LHCN-M2 (cell line): ENCODE measurements at regions not wholly inside any gene's neighbourhood (a gene's known extent, or its start where the extent isn't known, plus 50 kb on each side); places are given as distances from the start of the nearest gene placed in this dataset.

Experiments
- DNase-seq: peaks from one replicate; pipeline ENCODE4 v3.0.0-alpha.2; 2012; ENCODE audit warnings: low read depth

DNA sequence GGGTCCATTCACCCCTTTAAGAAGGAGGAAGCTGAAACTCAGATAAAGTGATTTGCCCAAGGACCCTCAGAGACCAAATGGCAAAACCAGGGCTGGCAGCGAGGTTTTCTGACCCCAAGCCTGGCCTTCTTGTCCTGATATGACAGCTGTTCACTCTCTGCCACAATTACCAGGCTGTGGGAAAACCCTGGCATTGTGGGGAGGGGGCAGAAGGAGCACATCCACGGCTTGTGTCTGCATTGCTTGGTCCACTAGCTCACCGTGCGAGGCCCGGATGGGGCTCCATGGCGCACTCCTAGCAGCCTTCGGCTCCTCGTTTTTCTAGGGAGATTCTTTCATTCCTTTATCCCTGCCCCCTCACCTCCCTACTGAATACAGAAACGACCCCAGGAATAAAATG is 143.4 kb upstream of the SIX2 start:
- DNase-seq: no peak

DNA sequence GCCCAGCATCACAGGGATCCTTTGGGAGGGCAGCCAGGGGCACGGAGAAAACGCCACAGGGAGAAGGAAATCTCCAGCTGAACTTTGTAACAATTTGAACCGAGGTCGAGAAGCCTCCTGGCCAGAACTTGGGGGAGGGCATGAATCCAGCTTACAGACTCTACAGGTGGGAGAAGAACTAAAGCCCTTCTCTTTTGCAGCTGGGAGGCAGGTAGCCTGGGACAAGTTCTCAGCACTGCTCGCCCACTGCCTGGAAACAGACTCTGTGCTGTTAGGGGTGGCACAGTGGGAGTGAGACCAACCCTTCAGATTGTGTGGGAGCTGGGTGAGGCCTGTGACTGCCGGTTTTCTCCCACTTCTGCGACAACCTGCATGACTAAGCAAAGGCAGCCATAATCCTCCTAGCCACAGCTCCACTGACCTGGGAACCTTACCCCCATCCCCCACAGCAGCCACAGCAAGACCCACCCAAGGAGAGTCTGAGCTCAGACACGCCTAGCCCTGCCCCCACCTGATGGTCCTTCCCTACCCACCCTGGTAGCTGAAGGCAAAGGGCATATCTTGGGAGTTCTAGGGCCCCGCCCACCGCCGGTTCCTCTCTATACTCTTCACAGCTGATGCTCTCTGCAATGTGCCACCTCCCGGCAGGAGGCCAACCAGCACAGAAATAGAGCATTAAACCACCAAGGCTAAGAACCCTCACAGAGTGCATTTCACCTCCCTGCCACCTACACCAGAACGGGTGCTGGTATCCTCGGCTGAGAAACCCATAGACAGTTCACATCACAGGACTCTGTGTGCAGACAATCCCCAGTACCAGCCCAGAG is 136.0 kb upstream of the SIX2 start:
- no peak for DNase-seq

DNA sequence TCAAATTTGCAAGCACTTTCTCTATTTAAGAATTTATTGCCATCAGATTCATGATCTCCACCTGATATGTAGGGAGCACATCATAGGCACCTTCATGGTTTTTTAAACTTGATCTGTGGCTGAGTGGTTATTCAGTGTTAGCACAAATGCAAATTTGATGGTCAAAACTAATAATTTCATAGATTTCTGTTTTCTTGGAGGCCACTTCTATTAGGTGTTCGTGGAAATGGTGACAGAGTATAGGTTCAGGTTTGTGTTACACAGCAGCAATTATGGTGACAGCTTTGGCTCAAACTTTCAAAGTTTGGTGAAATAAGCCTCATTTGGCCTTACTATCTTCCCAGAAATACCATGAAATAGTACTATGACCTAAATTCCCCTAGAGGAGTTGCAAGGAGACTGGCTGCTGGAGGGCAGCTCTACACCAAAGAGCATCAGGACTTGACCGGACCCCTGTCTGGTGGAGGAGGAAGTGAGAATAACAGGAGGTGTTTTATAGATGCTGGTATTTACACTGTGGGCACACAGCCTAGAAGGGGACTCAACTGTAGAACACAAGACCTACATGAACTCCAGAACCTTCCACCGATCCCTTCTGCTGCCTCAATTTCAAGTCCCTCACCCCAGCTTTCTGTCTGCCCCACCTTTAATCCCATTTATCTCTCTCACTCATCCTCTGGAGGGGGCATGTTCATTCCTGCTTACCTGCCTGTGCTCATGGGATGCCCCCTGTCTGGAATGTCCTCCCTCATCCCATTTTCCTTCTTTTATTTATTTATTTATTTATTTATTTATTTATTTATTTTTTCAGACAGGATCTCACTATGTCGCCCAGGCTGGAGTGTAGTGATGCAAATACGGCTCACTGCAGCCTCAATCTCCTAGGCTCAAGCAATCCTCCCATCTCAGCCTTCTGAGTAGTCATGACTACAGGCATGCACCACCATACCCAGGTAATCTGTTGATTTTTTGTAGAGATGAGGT is 132.9 kb upstream of the SIX2 start:
- DNase-seq: no peak

DNA sequence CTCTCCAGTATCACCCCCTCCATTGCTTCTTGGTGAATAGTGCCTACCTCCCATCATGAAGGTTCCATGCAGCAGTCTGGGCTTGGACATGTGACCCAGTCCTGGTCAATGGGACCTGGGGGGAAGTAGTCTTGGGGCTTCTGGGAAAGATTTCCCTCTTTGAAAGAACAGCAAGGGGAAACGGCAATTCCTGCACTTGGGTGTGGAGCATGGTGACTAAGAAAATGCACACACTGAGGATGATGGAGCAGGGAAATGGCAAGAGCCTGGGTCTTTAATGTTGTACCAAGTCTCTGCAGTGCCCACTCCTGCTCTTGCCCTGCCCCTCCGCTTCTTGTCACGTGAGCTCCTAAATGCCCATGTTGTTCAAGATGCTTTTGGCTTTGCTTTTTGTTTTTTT is 131.4 kb upstream of the SIX2 start:
- no peak for DNase-seq

GRCh38 chr2:45138904-45139303 is 129.7 kb upstream of the SIX2 start:
- no peak for DNase-seq

- no peak for DNase-seq
These were observed 128.9 kb upstream of the SIX2 start for GRCh38 chr2:45137966-45138695.

DNA sequence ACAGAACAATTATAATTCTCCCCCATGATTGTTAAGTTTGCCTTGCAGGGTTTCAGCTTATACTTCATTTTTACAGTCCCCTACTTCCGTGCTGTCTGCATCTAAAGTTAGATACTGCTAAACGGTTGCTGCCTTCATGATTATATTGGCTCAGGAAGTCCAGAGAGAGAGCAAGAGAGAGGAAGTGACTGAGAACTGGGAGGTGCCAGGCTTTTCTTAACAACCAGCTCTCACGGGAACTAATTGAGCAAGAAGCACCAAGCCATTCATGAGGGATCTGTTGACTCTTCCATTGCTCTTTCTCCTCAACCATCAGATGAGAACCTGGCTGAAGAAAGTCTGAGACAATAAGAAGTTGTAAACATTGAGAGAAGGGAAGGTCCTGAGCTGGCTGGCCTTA is 125.5 kb upstream of the SIX2 start:
- DNase-seq: peak; percentile 63

DNA sequence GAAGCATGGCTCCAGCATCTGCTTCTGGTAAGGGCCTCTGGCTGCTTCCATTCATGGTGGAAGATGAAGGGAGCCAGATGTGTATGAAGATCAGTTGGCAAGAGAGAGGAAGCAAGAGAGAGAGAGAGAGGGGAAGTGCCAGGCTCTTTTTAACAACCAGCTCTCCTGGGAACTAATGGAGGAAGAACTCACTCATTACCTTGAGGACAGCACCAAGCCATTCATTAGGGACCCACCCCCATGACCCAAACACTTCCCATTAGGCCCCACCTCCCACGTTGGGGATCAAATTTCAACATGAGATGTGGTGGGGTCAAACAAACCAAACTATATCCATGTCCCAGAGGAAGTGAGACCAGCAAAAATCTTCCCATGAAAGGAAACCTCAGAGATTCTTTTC is 124.8 kb upstream of the SIX2 start:
- peak; percentile 25 for DNase-seq

DNA sequence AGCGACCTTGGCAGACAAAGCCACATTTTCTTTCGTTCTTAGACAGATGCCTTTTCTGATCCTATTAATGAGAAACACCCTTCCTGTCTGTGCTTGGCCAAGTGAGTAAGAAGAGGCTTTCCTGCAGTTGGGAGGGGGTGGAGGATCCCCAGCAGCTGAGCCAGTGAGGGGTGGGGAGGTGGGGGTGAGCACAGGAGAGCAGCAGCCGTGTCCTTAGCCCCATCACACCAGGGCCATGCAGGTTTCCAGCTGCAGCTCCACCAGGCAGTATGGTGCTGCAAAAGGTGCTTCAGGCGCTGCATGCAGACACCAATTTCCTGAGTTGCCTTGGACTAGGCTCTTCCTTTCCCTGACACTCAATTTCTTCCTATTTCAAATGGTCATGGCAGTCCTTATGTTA is 123.3 kb upstream of the SIX2 start:
- DNase-seq: no peak

- peak; percentile 39 for DNase-seq
These were observed 122.3 kb upstream of the SIX2 start for GRCh38 chr2:45131587-45131986.

GRCh38 chr2:45130736-45131135 is 121.5 kb upstream of the SIX2 start:
- no peak for DNase-seq

GRCh38 chr2:45128580-45128997 is 119.3 kb upstream of the SIX2 start:
- peak; percentile 99 for DNase-seq

DNA sequence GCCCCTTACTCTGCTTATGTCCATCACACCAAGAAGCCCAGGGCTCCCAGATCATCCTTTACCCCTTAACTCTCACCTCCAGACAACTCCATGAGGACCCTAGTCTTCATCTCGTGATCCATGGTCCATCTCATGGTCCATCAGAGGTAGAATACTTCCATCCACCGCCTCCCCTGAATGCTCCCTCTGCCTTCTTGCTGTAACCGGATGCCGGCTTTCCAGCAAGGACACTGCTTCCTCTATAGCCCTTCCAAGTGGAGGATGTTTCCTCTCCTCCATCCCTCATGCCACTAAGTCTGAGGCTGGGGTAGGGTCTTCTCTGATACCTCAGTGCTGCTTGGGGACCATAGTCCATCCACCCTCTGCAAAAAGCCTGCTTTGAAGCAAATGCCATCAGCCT is 118.6 kb upstream of the SIX2 start:
- no peak for DNase-seq

GRCh38 chr2:45127321-45127720 is 118.1 kb upstream of the SIX2 start:
- DNase-seq: no peak

DNA sequence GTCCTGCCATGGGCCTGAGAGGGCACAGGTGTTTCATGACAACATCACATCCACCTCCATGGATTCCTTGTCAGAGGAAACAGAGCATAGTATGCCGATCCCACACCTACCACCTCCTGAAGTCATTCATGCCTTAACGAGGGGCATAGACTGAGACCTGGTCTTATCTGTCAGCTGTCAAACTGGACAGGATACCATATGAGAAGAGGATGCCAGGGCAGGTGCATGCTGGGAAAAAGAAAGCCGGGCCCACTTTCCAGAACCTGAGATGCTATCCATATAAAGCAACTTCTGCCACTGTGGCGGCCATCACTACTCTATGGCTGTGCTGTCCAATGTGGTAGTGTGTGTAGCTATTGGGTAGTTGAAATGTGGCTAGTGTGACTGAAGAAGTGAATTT is 116.0 kb upstream of the SIX2 start:
- DNase-seq: no peak

DNA sequence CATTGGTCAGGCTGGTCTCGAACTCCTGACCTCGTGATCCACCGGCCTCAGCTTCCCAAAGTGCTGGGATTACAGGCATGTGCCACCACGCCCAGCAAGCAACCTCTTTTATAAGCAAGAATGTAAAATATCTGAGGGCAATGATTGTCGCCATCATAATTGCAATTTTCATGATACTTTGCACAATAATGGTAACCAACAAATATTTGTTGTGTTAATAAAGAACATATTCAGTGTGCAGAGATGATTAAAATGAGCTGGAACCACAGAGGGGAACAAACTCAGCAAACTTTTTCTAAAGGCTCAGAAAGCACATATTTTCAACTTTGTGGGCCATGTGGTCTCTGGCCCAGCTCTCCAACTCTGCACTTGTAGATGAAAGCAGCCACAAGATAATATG is 115.2 kb upstream of the SIX2 start:
- no peak for DNase-seq

DNA sequence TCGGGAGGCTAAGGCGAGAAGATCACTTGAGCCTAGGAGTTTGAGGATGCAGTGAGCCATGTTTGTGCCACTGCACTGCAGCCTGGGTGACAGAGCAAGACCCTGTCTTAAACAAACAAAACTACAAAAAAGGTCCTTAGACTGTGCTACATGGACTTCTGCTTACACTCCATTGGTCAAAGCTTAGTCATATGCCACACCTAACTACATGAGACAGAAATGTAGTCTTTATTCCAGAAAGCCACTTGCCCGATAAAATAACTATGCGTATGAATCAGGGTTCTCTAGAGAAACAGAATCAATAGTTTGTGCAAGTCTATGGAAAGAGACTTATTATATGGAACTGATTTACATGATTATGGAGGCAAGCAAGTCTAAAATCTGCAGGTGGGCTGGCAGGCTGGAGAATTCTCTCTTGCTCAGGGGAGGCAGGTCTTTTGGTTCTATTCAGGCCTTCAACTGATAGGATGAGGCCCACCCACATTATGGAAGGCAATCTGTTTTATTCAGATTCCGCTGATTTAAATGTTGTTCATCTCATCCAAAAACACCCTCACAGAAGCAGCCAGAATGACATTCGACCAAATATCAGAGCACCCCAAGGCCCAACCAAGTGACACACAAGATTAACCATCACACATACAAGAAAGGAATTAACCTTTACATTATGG is 114.4 kb upstream of the SIX2 start:
- no peak for DNase-seq

GRCh38 chr2:45123065-45123464 is 113.8 kb upstream of the SIX2 start:
- no peak for DNase-seq

DNA sequence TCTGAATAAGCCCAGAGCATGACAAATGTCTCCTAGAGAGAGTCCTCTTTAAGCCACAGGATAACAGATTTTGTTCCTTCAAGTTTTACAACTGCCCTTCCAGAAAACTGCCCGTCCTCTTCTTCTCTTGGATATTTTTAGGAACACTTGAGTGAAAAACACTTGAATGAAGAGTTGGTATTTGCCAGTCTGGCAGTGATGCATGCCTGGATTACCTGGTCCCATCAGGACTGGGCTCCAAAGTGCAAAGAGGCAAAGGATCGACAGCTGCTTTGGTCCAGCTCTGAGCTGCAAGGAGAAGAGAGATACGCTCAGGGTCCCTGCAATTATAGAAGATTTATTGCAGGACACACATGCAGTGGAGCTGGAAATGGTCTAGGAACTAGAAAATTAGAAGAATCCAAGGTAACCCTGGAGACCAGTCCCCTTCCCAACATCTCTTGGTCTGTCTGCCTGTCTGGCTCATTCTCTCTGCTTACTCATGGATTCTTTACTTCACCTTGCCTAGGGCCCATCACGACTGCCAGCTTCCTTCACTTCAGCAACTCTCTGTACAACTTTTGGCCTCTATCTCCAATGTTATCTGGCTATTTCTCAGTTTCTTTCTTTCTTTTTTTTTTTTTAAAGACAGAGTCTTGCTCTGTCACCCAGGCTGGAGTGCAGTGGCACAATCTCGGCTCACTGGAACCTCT is 112.1 kb upstream of the SIX2 start:
- DNase-seq: no peak

- DNase-seq: no peak
These were observed 111.3 kb upstream of the SIX2 start for GRCh38 chr2:45120546-45120945.

DNA sequence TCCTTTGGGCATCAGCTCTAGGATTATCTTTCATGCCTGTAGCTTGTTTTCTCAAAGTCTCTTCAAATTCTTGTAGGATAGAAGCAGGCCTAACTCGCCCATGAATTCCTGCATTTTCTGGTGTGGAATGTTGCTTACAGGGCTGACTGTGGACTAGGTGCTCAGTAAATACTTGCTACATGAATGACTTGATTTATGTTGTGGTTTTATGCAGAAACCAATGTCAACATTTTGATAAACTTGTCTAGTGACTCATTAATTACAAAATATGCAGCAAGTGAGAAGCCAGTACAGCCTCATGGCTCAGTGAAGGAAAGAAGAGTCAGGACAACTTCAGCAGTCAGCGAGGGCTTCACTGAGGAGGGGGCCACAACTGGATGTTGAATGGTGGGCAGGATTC is 110.6 kb upstream of the SIX2 start:
- DNase-seq: peak; percentile 81
